Activated naive CD4-positive, alpha-beta T cell treated with anti-CD3 and anti-CD28 coated beads, Interleukin-2, amount 50 U/mL, for 24 hours (primary cell): ENCODE measurements at regions not wholly inside any gene's neighbourhood (a gene's known extent, or its start where the extent isn't known, plus 50 kb on each side); places are given as distances from the start of the nearest gene placed in this dataset.

Source experiments
- H3K27ac Mint-ChIP-seq: one replicate; pipeline ENCODE4 v1.8.0; 2021; ENCODE audit warnings: mild to moderate bottlenecking, mixed read lengths
- H3K27me3 Mint-ChIP-seq: one replicate; pipeline ENCODE4 v1.8.0; 2021; ENCODE audit warnings: mixed read lengths
- H3K36me3 Mint-ChIP-seq: one replicate; pipeline ENCODE4 v1.8.0; 2021; ENCODE audit warnings: mixed read lengths
- H3K4me1 Mint-ChIP-seq: one replicate; pipeline ENCODE4 v1.8.0; 2021; ENCODE audit warnings: mixed read lengths
- H3K4me3 Mint-ChIP-seq: one replicate; pipeline ENCODE4 v1.8.0; 2021; ENCODE audit warnings: mild to moderate bottlenecking, mixed read lengths
- H3K9me3 Mint-ChIP-seq: one replicate; pipeline ENCODE4 v1.8.0; 2021; ENCODE audit warnings: mixed read lengths

GRCh38 chr13:57075588-57075987 is 65.1 kb upstream of the PRR20A start:
- Mint-ChIP-seq H3K9me3 (peaks cover 3% of the 10 kb centered on the region), H3K4me3 (no peak overlapping the region), H3K4me1 (no peaks in the 10 kb centered on the region), H3K27ac (no peak overlapping the region), H3K27me3 (no peaks in the 10 kb centered on the region), H3K36me3 (no peaks in the 10 kb centered on the region)

- Mint-ChIP-seq H3K27ac (no peak overlapping the region), H3K27me3 (no peaks in the 10 kb centered on the region), H3K9me3 (peaks cover 14% of the 10 kb centered on the region), H3K4me1 (no peaks in the 10 kb centered on the region), H3K36me3 (no peaks in the 10 kb centered on the region), H3K4me3 (no peak overlapping the region)
Observed at GRCh38 chr13:57087006-57087405, 53.7 kb upstream of the PRR20A start.
